ENCODE measurements at regions not wholly inside any gene's neighbourhood (a gene's known extent, or its start where the extent isn't known, plus 50 kb on each side); places are given as distances from the start of the nearest gene placed in this dataset.

DNA sequence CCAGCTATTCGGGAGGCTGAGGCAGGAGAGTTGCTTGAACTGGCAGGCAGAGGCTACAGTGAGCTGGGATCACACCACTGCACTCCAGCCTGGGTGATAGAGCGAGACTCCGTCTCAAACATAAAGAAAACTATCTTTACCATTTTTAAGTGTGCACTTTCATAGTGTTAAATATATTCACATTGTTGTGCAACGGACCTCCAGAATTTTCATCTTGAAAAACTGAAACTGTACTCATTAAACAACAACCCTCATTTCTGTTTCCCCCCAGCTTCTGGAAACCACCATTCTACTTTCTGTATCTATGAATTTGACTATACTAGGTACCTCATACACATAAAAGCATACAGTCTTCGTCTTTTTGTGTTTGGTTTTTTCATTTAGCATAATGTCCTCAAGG is 375.1 kb downstream of the SHQ1 start:
- Histone ChIP-seq H3K4me3 (ENCODE audit: low read length) (no peak overlapping the region), H2AFZ (ENCODE audit: low read depth, low read length) (no peak overlapping the region), H3K27me3 (ENCODE audit: insufficient read depth, low read length) (peaks cover 5% of the 10 kb centered on the region), H3K36me3 (ENCODE audit: insufficient read depth, low read length) (no peaks in the 10 kb centered on the region), H3K4me1 (ENCODE audit: insufficient read depth, low read length) (no peaks in the 10 kb centered on the region), H3K9me3 (ENCODE audit: low read length) (no peaks in the 10 kb centered on the region)

DNA sequence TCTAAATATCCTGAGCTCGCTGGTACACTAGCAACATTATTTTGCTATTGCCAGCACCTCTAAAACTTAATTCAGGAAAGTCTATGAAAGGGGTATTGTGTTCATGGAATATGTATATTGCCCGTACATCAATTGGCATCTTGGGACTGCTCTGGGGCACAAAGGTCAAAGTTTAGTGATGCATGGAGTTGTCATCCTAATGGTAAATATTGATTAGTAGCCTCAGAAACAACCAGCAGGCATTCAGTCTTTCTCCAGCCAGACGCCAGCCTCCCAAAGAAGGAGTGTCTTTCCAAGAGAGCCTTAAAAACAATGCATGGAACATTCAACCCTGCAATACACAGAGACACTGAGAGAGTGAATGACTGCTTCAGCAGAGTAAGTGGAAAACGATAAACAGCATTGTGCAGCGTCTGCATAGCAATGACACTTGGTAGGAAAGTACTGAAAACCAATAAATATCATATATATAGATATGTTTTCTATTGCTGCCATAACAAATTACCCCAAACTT is 377.3 kb downstream of the SHQ1 start:
- Histone ChIP-seq H2AFZ (ENCODE audit: low read depth, low read length) (no peak overlapping the region), H3K4me3 (ENCODE audit: low read length) (no peak overlapping the region), H3K9me3 (ENCODE audit: low read length) (no peaks in the 10 kb centered on the region), H3K36me3 (ENCODE audit: insufficient read depth, low read length) (no peaks in the 10 kb centered on the region), H3K4me1 (ENCODE audit: insufficient read depth, low read length) (no peaks in the 10 kb centered on the region), H3K27me3 (ENCODE audit: insufficient read depth, low read length) (peaks cover 5% of the 10 kb centered on the region)

DNA sequence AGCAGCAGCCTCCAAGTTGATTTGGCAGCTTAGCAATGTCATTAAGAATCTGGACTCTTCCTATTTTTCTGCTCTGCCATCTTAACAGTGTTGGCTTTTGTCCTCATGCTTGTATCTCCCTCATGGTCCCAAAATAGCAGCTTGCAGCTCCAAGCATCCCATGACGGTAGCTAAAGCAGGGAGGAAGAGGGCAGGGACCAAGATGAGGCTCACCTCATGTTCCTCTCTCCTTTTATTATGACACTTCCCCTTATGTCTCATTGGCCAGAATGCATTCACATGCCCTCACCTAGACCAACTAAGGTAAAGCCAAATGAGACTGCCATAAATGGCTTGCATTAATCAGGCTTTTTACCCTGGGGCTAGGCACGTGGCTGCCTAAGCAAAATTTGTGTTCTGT is 382.4 kb downstream of the SHQ1 start:
- H3K27me3 ChIP-seq (ENCODE audit: insufficient read depth, low read length) = peaks cover 9% of the 10 kb centered on the region
- H3K4me1 ChIP-seq (ENCODE audit: insufficient read depth, low read length) = no peaks in the 10 kb centered on the region
- no peaks in the 10 kb centered on the region for H3K36me3 ChIP-seq (ENCODE audit: insufficient read depth, low read length)
- no peak overlapping the region for H3K4me3 ChIP-seq (ENCODE audit: low read length)
- no peaks in the 10 kb centered on the region for H3K9me3 ChIP-seq (ENCODE audit: low read length)
- no peak overlapping the region for H2AFZ ChIP-seq (ENCODE audit: low read depth, low read length)

DNA sequence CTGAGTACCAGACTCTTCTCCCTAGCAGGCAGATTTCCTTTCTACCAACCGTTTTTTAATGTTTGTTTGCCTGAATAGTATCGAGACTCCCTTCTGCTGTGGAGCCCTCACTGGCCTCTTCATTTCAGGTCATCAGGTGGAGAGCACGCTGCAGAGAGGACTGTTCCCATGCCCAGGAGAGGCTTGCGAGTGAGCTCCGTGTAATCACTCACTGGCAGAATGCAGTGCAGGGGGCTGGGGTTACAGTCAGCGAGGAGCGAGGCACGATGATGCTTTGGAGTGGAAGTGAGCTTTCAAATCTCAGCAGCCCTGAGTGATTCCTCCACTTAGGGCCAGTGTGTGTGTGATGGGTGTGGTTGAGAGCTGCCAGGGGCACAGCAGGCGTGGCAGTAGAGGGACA is 385.2 kb downstream of the SHQ1 start:
- no peaks in the 10 kb centered on the region for H3K36me3 ChIP-seq (ENCODE audit: insufficient read depth, low read length)
- no peaks in the 10 kb centered on the region for H3K9me3 ChIP-seq (ENCODE audit: low read length)
- H2AFZ ChIP-seq (ENCODE audit: low read depth, low read length) = no peak overlapping the region
- H3K27me3 ChIP-seq (ENCODE audit: insufficient read depth, low read length) = peaks cover 10% of the 10 kb centered on the region
- no peaks in the 10 kb centered on the region for H3K4me1 ChIP-seq (ENCODE audit: insufficient read depth, low read length)
- H3K4me3 ChIP-seq (ENCODE audit: low read length) = no peak overlapping the region

DNA sequence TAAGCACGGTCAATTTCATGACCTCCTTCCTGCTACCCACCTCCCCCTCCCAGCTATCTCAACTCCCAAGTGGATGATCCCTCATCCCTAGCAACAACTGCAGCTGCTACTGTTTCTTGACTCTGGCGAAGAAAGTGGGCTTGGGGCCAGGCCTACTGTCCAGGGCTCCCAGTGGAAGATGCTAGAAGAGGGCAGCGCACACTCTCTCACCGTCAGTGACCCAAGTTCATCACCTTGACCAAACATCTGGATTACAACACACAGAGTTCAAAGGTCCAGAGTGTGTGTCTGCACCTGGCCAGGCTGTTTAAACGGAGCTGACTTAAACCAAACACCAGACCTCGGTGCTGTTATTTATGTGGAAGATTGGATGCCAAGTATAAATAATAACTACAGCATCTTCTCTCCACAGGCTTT is 385.6 kb downstream of the SHQ1 start:
- Histone ChIP-seq H2AFZ (ENCODE audit: low read depth, low read length) (no peak overlapping the region), H3K36me3 (ENCODE audit: insufficient read depth, low read length) (no peaks in the 10 kb centered on the region), H3K9me3 (ENCODE audit: low read length) (no peaks in the 10 kb centered on the region), H3K4me3 (ENCODE audit: low read length) (no peak overlapping the region), H3K27me3 (ENCODE audit: insufficient read depth, low read length) (peaks cover 10% of the 10 kb centered on the region), H3K4me1 (ENCODE audit: insufficient read depth, low read length) (no peaks in the 10 kb centered on the region)

DNA sequence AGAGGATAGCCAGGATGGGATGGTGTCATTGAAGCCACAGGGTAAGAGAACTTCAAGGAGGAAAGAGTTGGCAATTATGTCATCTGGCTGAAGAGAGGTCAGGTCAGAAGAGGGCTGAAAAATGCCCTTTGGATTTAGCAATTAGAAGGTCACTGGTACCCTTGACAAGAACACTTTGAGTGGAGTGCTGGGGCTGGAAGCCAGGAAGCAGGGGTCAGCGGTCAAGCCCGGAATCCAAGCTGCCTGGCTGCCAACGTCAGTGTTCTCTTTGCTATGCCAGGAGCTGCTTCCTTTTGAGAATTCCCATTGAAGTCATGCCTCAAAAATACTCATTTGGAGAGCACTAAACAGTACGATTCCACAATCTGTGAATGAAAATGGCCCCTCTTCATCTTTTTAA is 386.5 kb downstream of the SHQ1 start:
- Histone ChIP-seq H3K27me3 (ENCODE audit: insufficient read depth, low read length) (peaks cover 10% of the 10 kb centered on the region), H3K4me3 (ENCODE audit: low read length) (no peak overlapping the region), H2AFZ (ENCODE audit: low read depth, low read length) (no peak overlapping the region), H3K36me3 (ENCODE audit: insufficient read depth, low read length) (no peaks in the 10 kb centered on the region), H3K9me3 (ENCODE audit: low read length) (no peaks in the 10 kb centered on the region), H3K4me1 (ENCODE audit: insufficient read depth, low read length) (no peaks in the 10 kb centered on the region)

DNA sequence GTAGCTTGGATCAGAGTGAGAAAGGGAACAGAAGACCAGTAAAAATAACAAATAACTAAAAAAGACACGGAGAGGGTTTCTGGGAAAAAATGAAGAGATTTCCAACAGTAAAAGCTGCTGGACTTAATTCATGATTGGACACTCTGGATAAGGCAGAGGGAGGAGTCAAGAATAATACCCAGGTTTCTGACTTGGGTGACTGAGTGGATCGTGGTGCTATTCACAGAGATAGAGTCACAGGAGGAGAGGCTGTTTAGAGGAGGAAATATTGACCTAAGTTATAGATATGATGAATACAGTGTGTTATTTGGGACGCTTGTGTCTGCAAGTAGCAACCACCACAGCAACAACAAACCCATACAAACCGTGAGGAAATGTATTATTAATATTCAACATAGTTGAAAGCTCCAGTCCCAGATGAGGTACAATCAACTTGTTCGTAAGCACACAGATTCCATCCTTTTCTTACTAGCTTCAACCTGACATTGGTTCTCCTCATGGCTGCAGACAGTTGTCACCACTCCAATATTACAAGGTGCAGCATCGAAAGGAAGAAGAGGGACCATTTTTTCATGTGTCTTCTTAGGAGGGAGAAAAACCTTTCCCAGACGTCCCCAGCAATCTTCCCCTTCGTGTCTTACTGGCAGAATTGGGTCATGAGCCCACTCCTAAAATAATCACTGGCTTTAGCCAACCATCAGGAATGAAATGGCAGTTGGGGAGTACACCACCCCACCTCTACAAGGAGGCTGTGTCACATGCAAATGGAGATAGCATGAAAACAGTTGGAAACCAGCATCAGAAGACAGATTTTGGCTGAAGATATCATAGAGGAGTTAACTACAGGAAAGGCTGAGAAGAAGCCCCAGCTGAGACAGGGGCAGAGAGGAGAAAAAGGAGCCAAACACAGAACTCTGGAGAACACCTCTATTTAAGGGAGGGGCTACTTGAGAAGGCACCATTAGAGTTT is 387.8 kb downstream of the SHQ1 start:
- Histone ChIP-seq H3K4me3 (ENCODE audit: low read length) (no peak overlapping the region), H3K36me3 (ENCODE audit: insufficient read depth, low read length) (no peaks in the 10 kb centered on the region), H2AFZ (ENCODE audit: low read depth, low read length) (no peak overlapping the region), H3K27me3 (ENCODE audit: insufficient read depth, low read length) (peaks cover 15% of the 10 kb centered on the region), H3K4me1 (ENCODE audit: insufficient read depth, low read length) (no peaks in the 10 kb centered on the region), H3K9me3 (ENCODE audit: low read length) (no peaks in the 10 kb centered on the region)

DNA sequence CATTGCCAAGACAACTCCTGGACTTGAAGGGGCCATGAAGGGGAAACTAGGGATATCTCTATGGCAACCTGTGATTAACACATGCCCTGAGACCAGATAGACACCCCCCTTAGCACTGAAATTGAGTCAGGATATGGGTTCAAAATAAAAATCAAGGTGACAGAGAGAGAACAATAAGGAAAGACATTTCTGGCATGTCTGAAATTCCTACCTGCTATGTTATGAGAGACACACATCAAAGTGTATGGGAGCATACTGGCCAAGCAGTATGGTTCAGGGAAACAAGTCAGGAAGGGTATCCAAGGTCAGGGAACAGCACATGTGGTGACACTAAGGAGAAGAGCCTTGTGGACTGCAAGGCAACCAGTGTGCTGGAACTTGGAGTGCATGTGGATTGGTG is 388.7 kb downstream of the SHQ1 start:
- H3K4me1 ChIP-seq (ENCODE audit: insufficient read depth, low read length) = no peaks in the 10 kb centered on the region
- H2AFZ ChIP-seq (ENCODE audit: low read depth, low read length) = no peak overlapping the region
- H3K27me3 ChIP-seq (ENCODE audit: insufficient read depth, low read length) = peaks cover 12% of the 10 kb centered on the region
- no peaks in the 10 kb centered on the region for H3K9me3 ChIP-seq (ENCODE audit: low read length)
- H3K4me3 ChIP-seq (ENCODE audit: low read length) = no peak overlapping the region
- no peaks in the 10 kb centered on the region for H3K36me3 ChIP-seq (ENCODE audit: insufficient read depth, low read length)

DNA sequence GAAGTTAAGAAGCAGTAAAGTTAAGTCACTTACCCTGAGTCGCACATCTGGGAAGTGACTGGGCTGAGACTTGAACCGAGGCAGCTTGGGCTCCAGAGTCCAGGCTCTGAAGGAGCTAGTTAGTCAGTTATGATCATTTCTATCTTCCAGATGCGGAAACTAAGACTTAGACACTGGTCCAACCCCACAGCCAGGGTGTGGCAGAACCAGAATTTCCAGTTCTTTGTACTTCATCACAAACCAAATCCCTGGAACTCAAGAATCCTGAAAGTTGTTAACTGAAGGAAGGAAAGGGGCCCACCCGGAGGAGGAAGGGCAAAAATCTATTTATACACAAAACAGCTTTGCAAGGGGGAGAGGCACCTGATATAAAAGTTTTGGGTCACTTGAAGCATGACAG is 389.9 kb downstream of the SHQ1 start:
- no peaks in the 10 kb centered on the region for H3K4me1 ChIP-seq (ENCODE audit: insufficient read depth, low read length)
- H3K4me3 ChIP-seq (ENCODE audit: low read length) = no peak overlapping the region
- H2AFZ ChIP-seq (ENCODE audit: low read depth, low read length) = no peak overlapping the region
- no peaks in the 10 kb centered on the region for H3K9me3 ChIP-seq (ENCODE audit: low read length)
- peaks cover 15% of the 10 kb centered on the region for H3K27me3 ChIP-seq (ENCODE audit: insufficient read depth, low read length)
- H3K36me3 ChIP-seq (ENCODE audit: insufficient read depth, low read length) = no peaks in the 10 kb centered on the region

DNA sequence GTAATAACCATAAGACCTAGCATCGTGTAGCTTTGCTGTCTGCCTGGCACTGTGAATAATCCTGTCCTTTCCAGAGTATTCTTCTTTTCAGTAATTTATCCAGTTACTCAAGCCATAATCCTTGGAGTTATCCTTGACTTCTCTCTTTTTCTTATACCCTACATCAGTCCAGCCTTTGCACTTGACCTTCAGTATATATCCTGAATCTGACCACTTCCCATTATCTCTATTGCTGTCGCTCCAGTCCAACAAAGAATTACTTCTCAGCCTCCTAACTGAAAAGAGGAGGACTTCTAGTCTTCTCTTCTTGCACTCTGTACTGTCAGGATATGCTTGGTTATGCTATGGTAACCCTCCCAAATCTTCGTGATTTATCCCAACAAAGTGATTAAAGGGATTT is 393.8 kb downstream of the SHQ1 start:
- H3K27me3 ChIP-seq (ENCODE audit: insufficient read depth, low read length) = peaks cover 20% of the 10 kb centered on the region
- H3K4me3 ChIP-seq (ENCODE audit: low read length) = no peak overlapping the region
- no peaks in the 10 kb centered on the region for H3K36me3 ChIP-seq (ENCODE audit: insufficient read depth, low read length)
- H3K4me1 ChIP-seq (ENCODE audit: insufficient read depth, low read length) = no peaks in the 10 kb centered on the region
- no peaks in the 10 kb centered on the region for H3K9me3 ChIP-seq (ENCODE audit: low read length)
- no peak overlapping the region for H2AFZ ChIP-seq (ENCODE audit: low read depth, low read length)

DNA sequence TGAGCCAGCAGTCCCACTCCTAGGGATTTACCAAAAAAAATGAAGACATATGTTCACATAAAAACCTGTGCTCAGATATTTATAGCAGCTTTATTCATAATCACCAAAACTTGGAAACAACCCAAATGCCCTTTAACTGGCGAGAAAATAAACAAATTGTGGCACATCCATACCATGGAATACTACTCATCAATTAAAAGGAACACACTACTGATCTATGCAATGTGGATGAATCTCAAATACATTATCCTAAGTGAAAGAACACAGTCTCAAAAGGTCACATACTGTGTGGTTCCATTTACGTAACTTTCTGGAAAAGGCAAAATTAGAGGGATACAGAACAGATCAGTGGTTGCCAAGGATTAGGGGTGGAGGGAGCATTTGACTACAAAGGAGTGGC is 394.5 kb downstream of the SHQ1 start:
- Histone ChIP-seq H3K36me3 (ENCODE audit: insufficient read depth, low read length) (no peaks in the 10 kb centered on the region), H3K4me3 (ENCODE audit: low read length) (no peak overlapping the region), H3K9me3 (ENCODE audit: low read length) (no peaks in the 10 kb centered on the region), H3K27me3 (ENCODE audit: insufficient read depth, low read length) (peaks cover 23% of the 10 kb centered on the region), H3K4me1 (ENCODE audit: insufficient read depth, low read length) (no peaks in the 10 kb centered on the region), H2AFZ (ENCODE audit: low read depth, low read length) (no peak overlapping the region)

DNA sequence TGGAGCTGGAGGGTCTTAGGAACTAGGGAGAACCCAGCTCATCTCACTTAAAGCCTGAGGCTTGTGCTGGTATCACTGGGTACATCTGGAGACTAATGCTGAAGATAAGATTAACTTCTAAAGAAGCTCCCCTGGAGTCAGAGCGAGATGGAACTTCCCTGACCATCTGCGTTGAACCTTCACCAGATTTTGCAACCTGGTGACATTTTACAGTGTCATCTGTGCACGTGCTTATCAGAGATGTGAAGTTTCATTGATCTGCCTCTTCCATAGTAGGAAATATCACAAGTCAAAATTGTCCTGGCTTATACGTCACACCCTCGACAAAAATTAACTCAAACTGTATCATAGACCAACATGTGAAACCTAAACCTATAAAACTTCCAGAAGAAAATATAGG is 395.5 kb downstream of the SHQ1 start:
- peaks cover 29% of the 10 kb centered on the region for H3K27me3 ChIP-seq (ENCODE audit: insufficient read depth, low read length)
- no peak overlapping the region for H2AFZ ChIP-seq (ENCODE audit: low read depth, low read length)
- no peaks in the 10 kb centered on the region for H3K36me3 ChIP-seq (ENCODE audit: insufficient read depth, low read length)
- H3K4me1 ChIP-seq (ENCODE audit: insufficient read depth, low read length) = peaks cover 3% of the 10 kb centered on the region
- H3K9me3 ChIP-seq (ENCODE audit: low read length) = no peaks in the 10 kb centered on the region
- H3K4me3 ChIP-seq (ENCODE audit: low read length) = no peak overlapping the region

DNA sequence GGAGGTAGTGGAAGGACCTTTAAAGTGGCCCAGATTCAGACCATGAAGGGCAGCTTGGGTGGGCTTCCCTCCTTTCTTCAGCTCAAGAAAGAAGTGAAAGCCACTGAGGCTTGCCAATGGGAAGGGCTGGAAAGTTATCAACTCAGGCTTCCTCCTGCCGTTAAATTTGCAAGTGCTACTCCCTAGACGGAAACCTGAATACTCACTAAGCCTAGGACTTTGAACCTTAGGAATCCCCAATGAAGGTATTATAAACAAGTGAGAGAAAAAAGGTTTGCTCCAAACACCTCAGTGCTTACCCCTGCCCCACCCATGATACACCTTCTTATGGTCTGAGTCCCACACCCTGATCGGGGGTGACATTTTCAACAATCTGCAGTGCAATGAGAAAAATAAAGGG is 396.4 kb downstream of the SHQ1 start:
- Histone ChIP-seq H3K27me3 (ENCODE audit: insufficient read depth, low read length) (peaks cover 30% of the 10 kb centered on the region), H3K4me1 (ENCODE audit: insufficient read depth, low read length) (peaks cover 6% of the 10 kb centered on the region), H2AFZ (ENCODE audit: low read depth, low read length) (no peak overlapping the region), H3K36me3 (ENCODE audit: insufficient read depth, low read length) (no peaks in the 10 kb centered on the region), H3K9me3 (ENCODE audit: low read length) (no peaks in the 10 kb centered on the region), H3K4me3 (ENCODE audit: low read length) (no peak overlapping the region)

Data from neuron (in vitro differentiated cells).